ENCODE measurements at regions not wholly inside any gene's neighbourhood (a gene's known extent, or its start where the extent isn't known, plus 50 kb on each side); places are given as distances from the start of the nearest gene placed in this dataset.
"Not testable (repeated sequence)": the region's sequence is repeated elsewhere in the genome, so short reads cannot be mapped to it uniquely, and the experiment has no call there.

GRCh38 chr13:63551731-63552130 is 2136.1 kb upstream of the PCDH20 start:
- no peak for DNase-seq

GRCh38 chr13:63546524-63546923 is 2130.9 kb upstream of the PCDH20 start:
- no peak for DNase-seq

DNA sequence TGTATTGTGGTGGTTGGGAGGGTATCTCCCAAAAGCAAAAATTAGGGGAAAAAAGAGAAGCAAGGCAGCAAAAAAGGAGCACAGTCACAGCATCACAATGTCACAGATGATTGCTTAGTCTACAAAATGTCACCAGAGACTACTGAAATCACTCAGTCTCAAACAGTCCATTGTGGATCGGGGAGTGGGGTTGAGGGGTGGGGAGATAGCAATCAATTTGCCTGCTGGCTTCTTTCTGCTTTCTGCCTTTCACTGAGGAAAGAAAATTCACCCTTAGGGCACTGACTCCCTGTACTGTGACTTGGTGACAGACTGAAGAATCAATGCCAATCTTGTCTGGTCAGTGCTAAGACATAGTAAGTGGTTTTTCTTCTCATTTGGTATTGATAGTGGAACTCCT is 2127.1 kb upstream of the PCDH20 start:
- no peak for DNase-seq

DNA sequence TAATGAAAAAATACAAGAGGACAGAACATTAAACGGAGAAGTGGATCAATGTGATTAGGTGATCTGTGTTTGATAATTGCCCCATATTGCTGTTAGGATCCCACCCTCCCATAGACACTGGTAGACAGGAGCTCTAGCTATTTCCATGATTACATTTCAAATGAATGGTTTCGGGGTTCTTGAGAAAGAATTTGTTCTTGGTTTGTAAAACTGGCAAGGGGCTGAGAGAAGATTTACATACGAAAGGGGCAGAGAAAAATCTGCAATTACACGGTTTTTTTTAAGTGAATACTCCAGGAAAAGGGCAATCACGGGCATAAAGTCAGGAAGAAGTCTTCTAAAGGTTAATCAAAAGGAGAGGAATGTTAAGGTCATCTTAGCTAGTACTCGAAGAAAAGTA is 2125.7 kb upstream of the PCDH20 start:
- no peak for DNase-seq

DNA sequence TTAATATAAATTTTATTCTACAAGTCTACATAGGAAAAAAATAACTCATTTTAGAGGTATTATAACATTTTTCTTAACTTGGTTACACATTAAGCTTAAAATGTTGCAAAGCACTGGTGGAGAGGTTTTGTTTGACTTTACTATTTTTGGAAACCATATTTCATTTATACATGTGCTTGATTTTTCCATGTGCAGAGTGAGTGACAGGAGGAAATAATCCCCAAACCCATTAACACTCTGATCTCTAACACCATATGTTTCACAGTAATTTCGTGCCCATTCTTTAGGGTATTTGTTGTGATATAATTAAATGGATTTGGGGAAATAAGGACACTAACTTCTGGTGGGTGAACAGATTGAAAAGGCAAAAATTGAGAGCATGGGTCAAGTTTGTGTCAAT is 2124.4 kb upstream of the PCDH20 start:
- DNase-seq, result no peak

- no peak for DNase-seq
These were observed 2101.7 kb upstream of the PCDH20 start for GRCh38 chr13:63517371-63517770.

DNA sequence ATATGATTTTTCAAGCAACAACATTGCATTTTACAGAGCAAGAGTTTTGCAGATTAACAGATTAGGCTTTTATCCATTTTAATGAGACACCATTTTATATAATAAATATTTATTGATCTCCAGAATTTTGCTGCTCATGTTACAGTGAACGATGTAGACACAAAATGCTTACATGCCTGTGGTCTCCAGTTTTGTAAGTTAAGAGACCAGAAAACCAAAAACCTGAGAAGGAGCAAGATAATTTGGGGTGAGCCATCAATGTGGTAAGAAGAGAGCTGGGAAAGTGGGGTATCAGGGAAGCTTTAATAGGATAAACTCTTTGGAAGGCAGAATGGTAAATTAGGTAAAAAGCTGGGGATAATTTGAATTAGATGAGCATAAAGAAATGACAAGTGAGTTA is 2100.5 kb upstream of the PCDH20 start:
- DNase-seq, result no peak

DNA sequence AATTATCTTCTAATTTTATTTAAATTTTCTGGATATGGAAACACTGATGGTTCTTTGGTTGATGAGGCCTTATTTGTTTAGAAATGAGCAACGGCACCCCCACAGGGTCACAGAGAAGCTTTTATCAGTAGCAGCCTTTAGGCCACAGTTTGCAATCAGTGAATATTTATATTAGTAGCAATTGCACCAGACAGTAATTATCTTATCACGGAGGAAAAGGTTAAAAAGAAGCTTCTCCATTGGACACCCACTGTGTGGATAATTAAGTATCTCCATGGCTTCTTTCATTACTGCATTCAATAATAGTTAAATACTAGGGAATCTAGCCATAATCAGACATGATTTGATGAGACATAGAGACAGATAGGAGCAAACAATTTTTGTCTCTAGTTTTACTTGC is 2099.2 kb upstream of the PCDH20 start:
- no peak for DNase-seq

DNA sequence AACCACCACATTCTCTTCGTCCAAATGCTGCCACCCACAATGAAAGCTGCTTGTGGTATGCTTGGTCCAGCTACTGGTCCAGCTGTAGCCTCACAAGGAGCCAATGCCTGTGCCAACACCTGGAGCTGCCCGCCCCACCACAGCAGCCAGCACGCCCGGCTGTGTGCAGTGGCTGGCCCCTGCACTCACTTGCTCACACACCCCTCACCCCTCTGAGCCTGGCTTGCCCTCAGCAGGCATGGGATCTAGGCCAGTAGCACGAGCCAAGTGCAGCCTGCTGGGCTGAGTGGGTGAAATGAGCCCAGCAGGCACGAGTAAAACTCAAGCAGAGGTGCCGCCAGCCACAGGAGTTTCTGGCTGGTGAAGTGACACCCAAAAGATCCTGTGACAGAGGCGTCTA is 2096.4 kb upstream of the PCDH20 start:
- DNase-seq, result no peak

- DNase-seq, result no peak
These were observed 2086.1 kb upstream of the PCDH20 start for GRCh38 chr13:63501702-63502101.

GRCh38 chr13:63497601-63498000 is 2082.0 kb upstream of the PCDH20 start:
- no peak for DNase-seq

DNA sequence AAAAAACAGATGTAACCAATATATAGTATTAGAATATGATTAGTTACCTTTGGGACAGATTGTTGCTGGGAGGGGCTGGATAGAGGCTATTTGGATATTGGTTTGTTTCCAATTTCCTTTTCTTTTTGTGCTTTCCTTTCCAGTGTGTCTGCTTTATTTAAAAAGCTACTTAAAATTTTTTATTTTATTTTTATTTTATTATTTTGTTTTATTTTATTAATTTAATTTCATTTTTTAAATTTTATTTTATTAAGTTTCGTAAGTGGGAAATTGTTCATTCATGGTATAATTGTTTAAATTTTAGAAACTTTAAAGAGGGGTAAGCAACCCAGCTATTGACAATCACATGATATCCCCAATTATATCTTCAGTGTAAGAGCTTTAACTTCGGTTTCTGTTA is 2077.0 kb upstream of the PCDH20 start:
- DNase-seq, result no peak

DNA sequence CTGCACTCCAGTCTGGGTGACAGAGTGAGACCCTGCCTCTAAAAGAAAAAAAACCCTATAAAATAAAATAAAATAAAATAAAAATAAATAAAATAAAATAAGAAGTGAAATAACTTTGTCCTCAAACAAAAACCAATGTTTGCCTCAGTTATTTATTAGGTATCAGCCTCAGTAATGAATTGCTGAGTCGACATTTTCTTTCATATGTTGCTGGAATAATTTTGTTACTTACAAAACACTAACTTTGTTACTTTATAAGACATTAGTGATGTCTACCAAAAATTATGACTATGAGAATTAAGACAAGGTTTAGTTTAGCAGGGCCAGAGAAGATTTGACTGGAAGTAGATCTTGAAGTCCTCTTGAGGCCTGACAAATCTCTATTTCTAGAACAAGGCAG is 2074.5 kb upstream of the PCDH20 start:
- DNase-seq, result no peak

DNA sequence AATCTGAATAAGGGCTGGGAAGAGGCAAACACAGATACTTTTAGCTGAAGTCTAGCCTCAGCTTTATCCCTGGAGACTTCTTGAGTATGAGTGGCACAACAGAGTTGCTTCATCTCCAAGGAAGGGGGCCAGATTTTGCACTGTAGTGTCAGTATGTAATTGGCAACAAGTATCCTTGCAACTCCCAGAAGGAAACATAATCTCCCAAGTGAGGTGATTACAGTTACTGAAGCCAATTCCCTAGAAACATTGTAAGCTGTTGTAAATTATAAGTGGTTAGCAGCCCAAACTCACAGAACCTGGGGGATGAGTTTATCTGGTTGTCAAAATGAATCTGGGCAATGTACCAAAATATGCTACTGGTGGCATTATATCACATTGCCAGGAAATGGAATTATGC is 2065.7 kb upstream of the PCDH20 start:
- DNase-seq, result no peak

- DNase-seq, result no peak
These were observed 2057.1 kb upstream of the PCDH20 start for GRCh38 chr13:63472711-63473110.

DNA sequence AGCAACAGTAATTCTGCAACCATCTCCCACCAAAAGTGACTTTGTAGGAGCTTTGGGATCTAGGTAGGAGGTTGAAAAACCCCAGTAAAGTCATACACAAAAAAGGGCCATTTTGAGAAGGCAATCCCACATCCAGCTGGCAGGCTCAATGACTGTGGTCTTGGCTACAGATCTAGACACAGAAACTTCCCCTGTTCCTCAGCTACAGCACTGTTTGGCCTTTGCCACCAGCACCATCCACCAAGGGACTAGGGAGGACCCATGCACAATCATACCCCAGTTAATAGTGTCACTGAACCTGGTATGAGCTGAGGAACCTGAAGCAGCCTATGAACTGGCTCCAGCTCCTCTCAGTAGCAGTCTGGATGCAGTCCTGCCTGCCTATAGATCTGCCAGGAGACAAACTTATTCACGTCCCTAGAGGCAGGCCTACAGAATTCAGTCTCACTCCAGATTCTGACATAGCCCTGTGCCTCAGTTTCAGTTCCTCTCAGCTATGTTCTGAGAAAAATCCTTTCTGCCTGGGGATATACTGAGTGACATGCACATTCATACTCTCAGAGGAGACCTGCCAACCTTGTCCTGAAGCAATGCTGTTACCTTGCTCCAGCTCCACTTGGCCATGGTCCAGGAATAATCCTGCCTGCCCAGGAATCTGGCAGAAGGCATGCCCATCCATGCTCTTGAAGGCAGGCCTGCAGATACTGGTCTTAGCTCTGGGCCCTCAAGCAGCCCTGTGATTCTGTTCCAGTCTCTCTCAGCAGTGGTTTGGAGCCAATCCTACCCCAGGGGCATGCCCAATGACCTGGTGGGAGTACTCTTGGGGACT is 2048.3 kb upstream of the PCDH20 start:
- DNase-seq, result no peak

GRCh38 chr13:63460462-63461090 is 2044.9 kb upstream of the PCDH20 start:
- no peak for DNase-seq

DNA sequence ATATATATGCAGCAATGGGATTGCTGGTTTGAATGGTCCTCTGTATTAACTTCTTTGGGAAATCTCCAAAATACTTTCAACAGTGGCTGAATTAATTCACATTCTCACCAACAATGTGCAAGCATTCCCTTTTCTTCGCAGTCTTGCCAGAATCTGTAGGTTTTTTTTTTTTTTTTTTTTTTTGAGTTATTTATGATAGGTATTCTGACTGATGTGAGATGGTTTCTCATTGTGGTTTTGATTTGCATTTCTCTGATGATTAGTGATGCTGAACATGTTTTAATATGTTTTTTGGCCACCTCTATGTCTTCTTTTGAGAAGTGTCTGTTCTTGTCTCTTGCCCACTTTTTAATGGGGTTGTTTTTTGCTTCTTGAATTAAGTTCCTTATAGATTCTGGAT is 2041.5 kb upstream of the PCDH20 start:
- DNase-seq, result no peak

DNA sequence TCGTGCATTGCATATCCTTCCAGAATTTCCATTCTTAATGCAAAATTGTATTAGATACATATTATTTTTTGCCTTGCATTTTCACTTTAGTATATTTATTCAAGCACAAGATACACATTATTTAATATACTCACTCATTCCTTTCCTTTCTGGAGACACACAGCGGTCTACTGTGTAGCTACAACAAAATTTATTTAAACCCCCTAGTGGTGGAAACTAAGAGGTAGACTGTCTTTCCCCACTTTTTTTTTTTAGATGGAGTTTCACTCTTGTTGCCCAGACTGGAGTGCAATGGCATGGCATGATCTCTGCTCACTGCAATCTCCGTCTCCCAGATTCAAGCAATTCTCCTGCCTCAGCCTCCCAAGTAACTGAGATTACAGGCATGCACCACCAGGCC is 2040.3 kb upstream of the PCDH20 start:
- no peak for DNase-seq

DNA sequence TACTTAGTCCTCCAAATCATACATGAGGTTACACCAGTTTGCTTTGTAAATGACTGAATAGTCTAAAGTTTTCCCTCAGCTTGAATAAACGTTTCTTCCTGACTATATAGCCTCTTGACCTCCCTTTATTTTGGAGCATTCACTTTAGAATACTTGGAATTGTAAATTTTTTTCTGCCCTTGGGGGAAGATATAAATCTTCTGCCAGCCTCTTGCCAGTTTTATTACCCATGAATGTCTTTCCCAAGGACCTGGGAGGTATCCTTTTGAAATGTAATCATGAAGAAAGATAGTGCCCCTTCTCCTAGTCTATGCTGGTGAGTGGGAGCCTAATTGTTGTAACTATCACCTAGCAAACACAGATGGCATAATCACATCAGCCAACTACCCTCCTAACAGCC is 2033.9 kb upstream of the PCDH20 start:
- no peak for DNase-seq

GRCh38 chr13:63448692-63449091 is 2033.0 kb upstream of the PCDH20 start:
- no peak for DNase-seq

- DNase-seq, result no peak
These were observed 2030.7 kb upstream of the PCDH20 start for GRCh38 chr13:63446329-63446728.

GRCh38 chr13:63444225-63444624 is 2028.6 kb upstream of the PCDH20 start:
- DNase-seq, result not testable (repeated sequence)

DNA sequence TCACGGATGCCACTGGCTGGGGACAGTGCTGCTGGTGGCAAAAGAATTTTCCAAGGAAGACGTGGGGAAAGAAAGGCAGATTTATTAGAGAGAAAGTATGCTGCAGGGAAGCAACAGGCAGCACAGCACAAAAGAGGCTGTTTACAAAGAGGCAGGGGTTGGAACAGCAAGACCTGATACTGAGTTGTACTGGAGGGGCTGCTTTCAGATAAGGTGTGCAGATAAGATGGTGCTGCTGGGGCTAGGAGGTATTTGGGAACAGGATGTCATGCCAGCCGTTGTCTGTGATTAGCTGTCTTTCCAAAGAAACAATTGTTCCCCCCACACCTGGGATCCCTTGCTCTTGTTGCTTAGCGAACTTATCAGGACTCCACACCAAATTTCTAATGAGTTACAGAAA is 2023.3 kb upstream of the PCDH20 start:
- DNase-seq, result no peak

DNA sequence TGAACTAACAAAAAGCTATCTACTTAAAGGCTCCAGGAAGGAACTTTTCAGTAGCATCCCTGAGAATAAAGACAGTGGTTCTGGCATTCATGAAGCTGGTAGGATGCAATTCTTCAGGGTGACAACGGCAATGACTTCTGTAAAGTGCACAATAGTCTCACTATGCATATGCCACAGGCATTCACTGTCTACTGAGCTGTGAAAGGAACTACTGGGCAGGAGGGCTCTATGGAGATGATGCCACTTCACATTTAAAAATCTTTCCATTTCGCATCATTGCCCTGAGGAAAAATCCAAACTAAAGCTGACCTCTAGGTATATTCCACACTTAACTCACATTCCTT is 2020.6 kb upstream of the PCDH20 start:
- DNase-seq, result no peak

Data from amniotic stem cell (primary cell).